ENCODE measurements at regions not wholly inside any gene's neighbourhood (a gene's known extent, or its start where the extent isn't known, plus 50 kb on each side); places are given as distances from the start of the nearest gene placed in this dataset.

DNA sequence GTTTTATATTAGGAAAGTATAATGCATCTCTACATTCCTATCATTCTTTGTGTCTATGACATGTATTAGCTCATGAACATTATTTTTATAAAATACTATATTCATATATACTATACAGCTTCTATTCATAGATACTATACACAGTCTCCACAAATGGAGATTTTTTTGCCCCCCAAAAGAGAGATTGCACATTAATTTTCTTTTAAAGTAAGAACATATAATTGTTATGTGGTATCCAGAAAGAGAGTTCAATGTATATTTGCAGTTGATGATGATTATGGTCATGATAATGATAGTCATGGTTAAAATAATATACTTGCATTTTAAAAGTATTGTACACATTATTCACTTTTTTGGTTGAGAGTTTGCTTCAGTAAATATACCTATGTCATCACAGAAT lies 445.3 kb downstream of the DSC3 start:
- TF ChIP-seq POLR2AphosphoS5 (IDR thresholded peaks at IDR 0.05; ENCODE audit: low read length) (no peak), EGR1 (IDR thresholded peaks at IDR 0.05; ENCODE audit: borderline replicate concordance in 1 of 2, low read depth in 2 of 2, low read length in 2 of 2) (no peak), YY1 (IDR thresholded peaks at IDR 0.05; ENCODE audit: low read depth, low read length) (no peak), GATAD2B (conservative IDR thresholded peaks at IDR 0.05; ENCODE audit: low read depth) (no peak), TCF7 (IDR thresholded peaks at IDR 0.05; ENCODE audit: borderline replicate concordance) (no peak), RBBP5 (conservative IDR thresholded peaks at IDR 0.05) (no peak), TAF1 (IDR thresholded peaks at IDR 0.05; ENCODE audit: borderline replicate concordance, low read depth, low read length) (no peak), CBFB (IDR thresholded peaks at IDR 0.05; ENCODE audit: low read depth) (no peak), CHD1 (IDR thresholded peaks at IDR 0.05; ENCODE audit: low read depth, low read length) (no peak)
- TF ChIP-seq, protein P1, sequence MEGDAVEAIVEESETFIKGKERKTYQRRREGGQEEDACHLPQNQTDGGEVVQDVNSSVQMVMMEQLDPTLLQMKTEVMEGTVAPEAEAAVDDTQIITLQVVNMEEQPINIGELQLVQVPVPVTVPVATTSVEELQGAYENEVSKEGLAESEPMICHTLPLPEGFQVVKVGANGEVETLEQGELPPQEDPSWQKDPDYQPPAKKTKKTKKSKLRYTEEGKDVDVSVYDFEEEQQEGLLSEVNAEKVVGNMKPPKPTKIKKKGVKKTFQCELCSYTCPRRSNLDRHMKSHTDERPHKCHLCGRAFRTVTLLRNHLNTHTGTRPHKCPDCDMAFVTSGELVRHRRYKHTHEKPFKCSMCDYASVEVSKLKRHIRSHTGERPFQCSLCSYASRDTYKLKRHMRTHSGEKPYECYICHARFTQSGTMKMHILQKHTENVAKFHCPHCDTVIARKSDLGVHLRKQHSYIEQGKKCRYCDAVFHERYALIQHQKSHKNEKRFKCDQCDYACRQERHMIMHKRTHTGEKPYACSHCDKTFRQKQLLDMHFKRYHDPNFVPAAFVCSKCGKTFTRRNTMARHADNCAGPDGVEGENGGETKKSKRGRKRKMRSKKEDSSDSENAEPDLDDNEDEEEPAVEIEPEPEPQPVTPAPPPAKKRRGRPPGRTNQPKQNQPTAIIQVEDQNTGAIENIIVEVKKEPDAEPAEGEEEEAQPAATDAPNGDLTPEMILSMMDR (IDR thresholded peaks at IDR 0.05 in 2 of 3, conservative IDR thresholded peaks at IDR 0.05 in 1 of 3; ENCODE audit: control insufficient read depth in 2 of 3, extremely low read depth in 1 of 3, insufficient read depth in 1 of 3, low read depth in 3 of 3, low read length in 3 of 3), result no peak
